CD4-positive, CD25-positive, alpha-beta regulatory T cell (primary cell): ENCODE measurements at regions not wholly inside any gene's neighbourhood (a gene's known extent, or its start where the extent isn't known, plus 50 kb on each side); places are given as distances from the start of the nearest gene placed in this dataset.

ENCODE experiments used
- ATAC-seq, 2 donors: fragments of 150-1000 bp; cut with Tn5 transposase; one replicate each; pipeline ENCODE4 v1.10.0; 2021; ENCODE audit warnings: low read depth in 2 of 2, moderate number of reproducible peaks in 2 of 2, moderate library complexity in 1 of 2
- DNase-seq, 3 donors: peaks; one replicate each; pipeline versions ENCODE4 v3.0.0 to v3.0.0-alpha.2; 2012 to 2022; ENCODE audit warnings: mixed read lengths in 1 of 3
- H3K27ac ChIP-seq: one replicate; pipeline ENCODE4 v1.7.0; 2013; ENCODE audit warnings: mild to moderate bottlenecking, low read length; ENCODE audit not compliant: insufficient read depth, poor library complexity, severe bottlenecking
- H3K27me3 ChIP-seq: one replicate; pipeline ENCODE4 v1.7.0; 2013; ENCODE audit warnings: low read length; ENCODE audit not compliant: control insufficient read depth, insufficient read depth
- H3K36me3 ChIP-seq: one replicate; pipeline ENCODE4 v1.7.0; 2013; ENCODE audit warnings: mild to moderate bottlenecking, low read length, moderate library complexity; ENCODE audit not compliant: control insufficient read depth, insufficient read depth
- H3K4me1 ChIP-seq: 2 replicates; pipeline ENCODE4 v1.7.0; 2013; ENCODE audit warnings: mild to moderate bottlenecking, low read length; ENCODE audit not compliant: insufficient read depth, control insufficient read depth, poor library complexity, severe bottlenecking
- H3K4me3 ChIP-seq: one replicate; pipeline ENCODE4 v1.7.0; 2013; ENCODE audit warnings: low read depth, mild to moderate bottlenecking, low read length, moderate library complexity
- H3K9me3 ChIP-seq, 2 experiments: 1 replicate in 1 of 2; 2 replicates in 1 of 2; pipeline ENCODE4 v1.7.0; 2013; ENCODE audit warnings: low read length in 2 of 2, mild to moderate bottlenecking in 1 of 2, moderate library complexity in 1 of 2; ENCODE audit not compliant: control insufficient read depth in 2 of 2
- H3K27ac Mint-ChIP-seq, 3 donors: one replicate each; pipeline ENCODE4 v1.8.0; 2020 to 2022; ENCODE audit warnings: mild to moderate bottlenecking in 3 of 3, mixed read lengths in 3 of 3, moderate library complexity in 2 of 3
- H3K27me3 Mint-ChIP-seq: one replicate; pipeline ENCODE4 v1.8.0; 2022; ENCODE audit warnings: mild to moderate bottlenecking, mixed read lengths
- H3K36me3 Mint-ChIP-seq: one replicate; pipeline ENCODE4 v1.8.0; 2020; ENCODE audit warnings: mixed read lengths
- H3K4me1 Mint-ChIP-seq, 4 donors: one replicate each; pipeline ENCODE4 v1.8.0; 2020 to 2022; ENCODE audit warnings: mixed read lengths in 4 of 4, mild to moderate bottlenecking in 1 of 4
- H3K4me3 Mint-ChIP-seq, 4 donors: one replicate each; pipeline ENCODE4 v1.8.0; 2020 to 2022; ENCODE audit warnings: mild to moderate bottlenecking in 4 of 4, mixed read lengths in 4 of 4, moderate library complexity in 3 of 4
- H3K9me3 Mint-ChIP-seq, 7 donors: one replicate each; pipeline ENCODE4 v1.8.0; 2020 to 2022; ENCODE audit warnings: mixed read lengths in 7 of 7, mild to moderate bottlenecking in 3 of 7, moderate library complexity in 2 of 7

- peaks cover 0 to 9% (median 1%) of the 10 kb centered on the region in 7 donors for H3K9me3 Mint-ChIP-seq
- peaks cover 4% of the 10 kb centered on the region for H3K27me3 Mint-ChIP-seq
- no peak overlapping the region for H3K27ac ChIP-seq
- no peak overlapping the region for H3K4me3 ChIP-seq
- H3K4me1 ChIP-seq = no peaks in the 10 kb centered on the region
- peaks cover 0 to 4% (median 1%) of the 10 kb centered on the region in 4 donors for H3K4me1 Mint-ChIP-seq
- peaks cover 5% of the 10 kb centered on the region for H3K36me3 Mint-ChIP-seq
- H3K4me3 Mint-ChIP-seq = no peak overlapping the region
- H3K27ac Mint-ChIP-seq = no peak overlapping the region
- no peak for ATAC-seq
- no peaks in the 10 kb centered on the region for H3K36me3 ChIP-seq
- no peaks in the 10 kb centered on the region for H3K27me3 ChIP-seq
- DNase-seq = no peak
- peaks cover 3 to 5% of the 10 kb centered on the region in 2 experiments for H3K9me3 ChIP-seq
These were observed 81.2 kb upstream of the ATF7IP start for GRCh38 chr12:14284184-14284722.

- Mint-ChIP-seq H3K27ac (no peak overlapping the region), H3K9me3 (peaks cover 0 to 16% (median 4%) of the 10 kb centered on the region in 7 donors), H3K36me3 (peaks cover 2% of the 10 kb centered on the region), H3K4me3 (no peak overlapping the region), H3K27me3 (no peaks in the 10 kb centered on the region), H3K4me1 (peaks cover 0 to 15% (median 4%) of the 10 kb centered on the region in 4 donors)
- H3K9me3 ChIP-seq = peaks cover 7 to 9% of the 10 kb centered on the region in 2 experiments
- no peaks in the 10 kb centered on the region for H3K4me1 ChIP-seq
- no peak for ATAC-seq
- no peak overlapping the region for H3K4me3 ChIP-seq
- DNase-seq = no peak
- H3K36me3 ChIP-seq = no peaks in the 10 kb centered on the region
- H3K27ac ChIP-seq = no peak overlapping the region
- H3K27me3 ChIP-seq = no peaks in the 10 kb centered on the region
These were observed 75.9 kb upstream of the ATF7IP start for GRCh38 chr12:14289601-14290000.

DNA sequence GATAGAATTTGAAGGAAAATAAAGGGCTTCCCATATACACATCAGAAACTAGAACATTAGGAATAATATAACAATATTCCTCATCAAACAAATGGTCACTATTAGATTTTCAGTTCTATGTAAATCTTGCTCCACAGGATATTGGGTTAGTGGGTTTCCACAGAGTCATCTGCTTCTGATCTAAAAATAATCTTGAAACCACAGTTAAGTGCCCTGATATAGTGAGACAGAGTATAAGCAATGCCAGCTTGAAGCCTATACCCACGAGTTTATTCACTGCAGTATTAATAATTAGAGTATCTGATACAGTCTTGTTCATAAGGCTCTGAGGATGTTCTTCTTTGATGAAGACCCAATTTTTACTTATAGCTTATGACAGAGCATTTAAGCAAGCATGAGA lies 74.5 kb upstream of the ATF7IP start:
- Mint-ChIP-seq H3K4me1 (peaks cover 0 to 15% (median 4%) of the 10 kb centered on the region in 4 donors), H3K9me3 (peaks cover 0 to 17% (median 8%) of the 10 kb centered on the region in 7 donors), H3K36me3 (peaks cover 2% of the 10 kb centered on the region), H3K27me3 (no peaks in the 10 kb centered on the region), H3K27ac (no peak overlapping the region), H3K4me3 (peak overlapping the region in 1 of 4 donors; percentile 86)
- Histone ChIP-seq H3K27me3 (no peaks in the 10 kb centered on the region), H3K27ac (no peak overlapping the region), H3K9me3 (peaks cover 7 to 9% of the 10 kb centered on the region in 2 experiments), H3K4me1 (no peaks in the 10 kb centered on the region), H3K4me3 (no peak overlapping the region), H3K36me3 (no peaks in the 10 kb centered on the region)
- ATAC-seq = no peak
- DNase-seq = no peak

DNA sequence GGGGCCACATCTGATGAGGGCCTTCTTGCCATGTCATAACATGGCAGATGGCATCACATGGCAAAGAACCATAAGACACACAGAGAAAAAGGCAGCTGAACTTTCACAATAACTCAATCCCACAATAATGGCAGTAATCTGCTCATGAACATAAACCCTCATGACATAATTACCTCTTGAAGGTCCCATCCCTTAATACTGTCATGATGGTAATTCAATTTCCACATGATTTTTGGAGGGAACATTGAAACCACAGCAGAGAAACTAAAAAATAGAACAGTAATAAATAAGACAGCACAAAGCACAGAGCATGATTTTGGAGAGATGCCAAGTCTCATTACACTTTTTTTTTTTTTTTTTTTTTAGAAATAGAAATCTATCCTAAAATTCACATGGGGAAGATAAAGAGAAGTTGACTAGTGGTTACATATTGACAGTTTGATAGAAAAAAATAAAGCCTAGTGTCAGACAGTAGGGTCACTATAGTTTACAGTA lies 61.8 kb upstream of the ATF7IP start:
- no peak overlapping the region for H3K27ac Mint-ChIP-seq

DNA sequence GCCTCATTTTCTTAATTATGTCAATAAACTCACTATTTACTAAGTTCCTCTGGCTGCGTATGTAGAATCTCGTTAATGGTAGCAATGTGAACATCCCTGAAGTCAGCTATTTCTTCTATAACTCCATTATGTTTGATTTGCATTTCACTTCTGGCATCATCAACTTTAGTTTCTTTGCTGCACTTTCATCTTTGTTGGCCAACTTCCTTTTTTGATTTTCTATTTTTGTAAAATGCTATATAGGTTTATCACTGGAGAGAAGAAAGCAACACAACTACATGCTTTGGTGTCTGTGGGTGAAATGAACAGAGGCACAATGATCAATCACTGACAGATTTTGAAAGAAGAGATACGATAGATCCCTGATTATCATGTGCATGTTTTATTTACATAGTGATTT lies 58.5 kb upstream of the ATF7IP start:
- H3K4me1 ChIP-seq = no peaks in the 10 kb centered on the region
- H3K36me3 ChIP-seq = no peaks in the 10 kb centered on the region
- no peak overlapping the region for H3K4me3 ChIP-seq
- peaks cover 0 to 9% (median 3%) of the 10 kb centered on the region in 4 donors for H3K4me1 Mint-ChIP-seq
- H3K27me3 Mint-ChIP-seq = no peaks in the 10 kb centered on the region
- H3K27ac ChIP-seq = no peak overlapping the region
- H3K36me3 Mint-ChIP-seq = no peaks in the 10 kb centered on the region
- peaks cover 0 to 2% (median 0%) of the 10 kb centered on the region in 7 donors for H3K9me3 Mint-ChIP-seq
- no peaks in the 10 kb centered on the region for H3K27me3 ChIP-seq
- H3K4me3 Mint-ChIP-seq = no peak overlapping the region
- H3K27ac Mint-ChIP-seq = no peak overlapping the region
- DNase-seq (no peak), ATAC-seq (no peak)
- H3K9me3 ChIP-seq = no peaks in the 10 kb centered on the region

More for the DNA sequence above, 61.8 kb upstream of the ATF7IP start:
- Histone ChIP-seq H3K4me1 (no peaks in the 10 kb centered on the region), H3K36me3 (no peaks in the 10 kb centered on the region), H3K27ac (no peak overlapping the region), H3K27me3 (no peaks in the 10 kb centered on the region), H3K4me3 (no peak overlapping the region), H3K9me3 (no peaks in the 10 kb centered on the region)
- peaks cover 0 to 5% (median 2%) of the 10 kb centered on the region in 4 donors for H3K4me1 Mint-ChIP-seq
- H3K4me3 Mint-ChIP-seq = no peak overlapping the region
- H3K36me3 Mint-ChIP-seq = no peaks in the 10 kb centered on the region
- peaks cover 4% of the 10 kb centered on the region for H3K27me3 Mint-ChIP-seq
- peaks cover 0 to 13% (median 0%) of the 10 kb centered on the region in 7 donors for H3K9me3 Mint-ChIP-seq
- ATAC-seq (no peak), DNase-seq (no peak)

DNA sequence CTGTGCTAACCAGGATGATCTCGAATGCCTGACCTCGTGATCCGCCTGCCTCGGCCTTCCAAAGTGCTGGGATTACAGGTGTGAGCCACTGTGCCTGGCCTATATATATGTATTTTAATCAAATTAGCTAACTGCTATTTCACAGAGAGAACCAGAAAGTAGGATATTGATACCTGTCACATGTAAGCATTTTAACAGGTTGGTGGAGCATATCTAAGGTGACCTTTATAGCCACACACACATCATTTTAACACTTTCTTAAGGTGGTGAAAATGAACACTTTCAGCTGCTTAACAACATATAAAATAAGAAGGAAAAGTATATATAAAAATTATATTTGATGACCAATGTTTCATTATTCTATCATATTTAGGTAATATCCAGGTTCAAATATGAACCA lies 57.0 kb upstream of the ATF7IP start:
- Histone ChIP-seq H3K4me1 (no peaks in the 10 kb centered on the region), H3K4me3 (no peak overlapping the region), H3K9me3 (no peaks in the 10 kb centered on the region), H3K36me3 (no peaks in the 10 kb centered on the region), H3K27me3 (no peaks in the 10 kb centered on the region), H3K27ac (no peak overlapping the region)
- Mint-ChIP-seq H3K27ac (no peak overlapping the region), H3K27me3 (peaks cover 4% of the 10 kb centered on the region), H3K4me1 (peaks cover 0 to 8% (median 3%) of the 10 kb centered on the region in 4 donors), H3K4me3 (no peak overlapping the region), H3K9me3 (peaks cover 0 to 2% (median 0%) of the 10 kb centered on the region in 7 donors), H3K36me3 (no peaks in the 10 kb centered on the region)
- ATAC-seq (no peak), DNase-seq (no peak)

DNA sequence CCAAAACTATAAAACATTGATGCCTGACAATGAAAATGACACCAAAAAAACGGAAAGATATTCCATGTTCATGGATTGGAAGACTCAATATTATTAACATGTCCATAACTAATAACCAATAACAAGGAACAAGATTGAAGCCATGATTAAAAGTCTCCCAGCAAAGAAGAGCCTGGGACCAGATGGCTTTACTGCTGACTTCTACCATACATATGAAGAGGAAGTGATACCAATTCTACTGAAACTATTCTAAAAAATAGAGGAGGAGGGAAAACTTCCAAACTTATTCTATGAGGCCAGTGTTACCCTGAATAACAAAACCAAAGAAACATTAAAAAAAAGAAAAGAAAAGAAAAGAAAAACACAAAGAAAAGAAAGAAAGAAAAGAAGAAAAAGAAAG lies 54.6 kb upstream of the ATF7IP start:
- Mint-ChIP-seq H3K4me1 (peaks cover 0 to 4% (median 1%) of the 10 kb centered on the region in 4 donors), H3K27ac (no peak overlapping the region), H3K27me3 (peaks cover 4% of the 10 kb centered on the region), H3K36me3 (no peaks in the 10 kb centered on the region), H3K9me3 (peaks cover 0 to 2% (median 0%) of the 10 kb centered on the region in 7 donors), H3K4me3 (no peak overlapping the region)
- H3K27me3 ChIP-seq = no peaks in the 10 kb centered on the region
- H3K36me3 ChIP-seq = no peaks in the 10 kb centered on the region
- H3K4me3 ChIP-seq = no peak overlapping the region
- no peak for ATAC-seq
- no peak overlapping the region for H3K27ac ChIP-seq
- DNase-seq = no peak
- H3K9me3 ChIP-seq = no peaks in the 10 kb centered on the region
- H3K4me1 ChIP-seq = no peaks in the 10 kb centered on the region
